ENCODE measurements at regions not wholly inside any gene's neighbourhood (a gene's known extent, or its start where the extent isn't known, plus 50 kb on each side); places are given as distances from the start of the nearest gene placed in this dataset.

GRCh38 chr5:173791878-173792277 is 96.3 kb upstream of the CPEB4 start:
- Histone ChIP-seq H3K4me1 (ENCODE audit: control insufficient read depth, insufficient read depth, low read length) (no peaks in the 10 kb centered on the region), H3K27ac (ENCODE audit: low read length) (no peak overlapping the region), H3K27me3 (ENCODE audit: control insufficient read depth, insufficient read depth, low read length) (no peaks in the 10 kb centered on the region), H3K9me3 (ENCODE audit: control insufficient read depth, insufficient read depth, low read depth, low read length) (no peaks in the 10 kb centered on the region), H3K36me3 (ENCODE audit: control insufficient read depth, insufficient read depth, low read length) (no peaks in the 10 kb centered on the region), H3K4me3 (ENCODE audit: low read depth in 2 of 2, low read length in 2 of 2) (no peak overlapping the region)
- ChIA-PET POLR2A (interaction anchor here (0.6 kb wide), 1 partner anchor 26 kb away, joined by 4 read pairs; no protein-coding TSS in a partner anchor), CTCF (no interaction called here)
- no TSS peak for BruUV-seq (replicated peaks)
- intact Hi-C loops (cut with micrococcal nuclease; ENCODE audit: unreplicated experiment) (no loop called here), in situ Hi-C loops (cut with HindIII; ENCODE audit: low pct_unique_long_range_greater_than_20kb, low sequenced_read_pairs) (no loop called here)
- no peak for DNase-seq (ENCODE audit: low read depth, low spot score)
- TF ChIP-seq, protein P1, sequence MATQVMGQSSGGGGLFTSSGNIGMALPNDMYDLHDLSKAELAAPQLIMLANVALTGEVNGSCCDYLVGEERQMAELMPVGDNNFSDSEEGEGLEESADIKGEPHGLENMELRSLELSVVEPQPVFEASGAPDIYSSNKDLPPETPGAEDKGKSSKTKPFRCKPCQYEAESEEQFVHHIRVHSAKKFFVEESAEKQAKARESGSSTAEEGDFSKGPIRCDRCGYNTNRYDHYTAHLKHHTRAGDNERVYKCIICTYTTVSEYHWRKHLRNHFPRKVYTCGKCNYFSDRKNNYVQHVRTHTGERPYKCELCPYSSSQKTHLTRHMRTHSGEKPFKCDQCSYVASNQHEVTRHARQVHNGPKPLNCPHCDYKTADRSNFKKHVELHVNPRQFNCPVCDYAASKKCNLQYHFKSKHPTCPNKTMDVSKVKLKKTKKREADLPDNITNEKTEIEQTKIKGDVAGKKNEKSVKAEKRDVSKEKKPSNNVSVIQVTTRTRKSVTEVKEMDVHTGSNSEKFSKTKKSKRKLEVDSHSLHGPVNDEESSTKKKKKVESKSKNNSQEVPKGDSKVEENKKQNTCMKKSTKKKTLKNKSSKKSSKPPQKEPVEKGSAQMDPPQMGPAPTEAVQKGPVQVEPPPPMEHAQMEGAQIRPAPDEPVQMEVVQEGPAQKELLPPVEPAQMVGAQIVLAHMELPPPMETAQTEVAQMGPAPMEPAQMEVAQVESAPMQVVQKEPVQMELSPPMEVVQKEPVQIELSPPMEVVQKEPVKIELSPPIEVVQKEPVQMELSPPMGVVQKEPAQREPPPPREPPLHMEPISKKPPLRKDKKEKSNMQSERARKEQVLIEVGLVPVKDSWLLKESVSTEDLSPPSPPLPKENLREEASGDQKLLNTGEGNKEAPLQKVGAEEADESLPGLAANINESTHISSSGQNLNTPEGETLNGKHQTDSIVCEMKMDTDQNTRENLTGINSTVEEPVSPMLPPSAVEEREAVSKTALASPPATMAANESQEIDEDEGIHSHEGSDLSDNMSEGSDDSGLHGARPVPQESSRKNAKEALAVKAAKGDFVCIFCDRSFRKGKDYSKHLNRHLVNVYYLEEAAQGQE (IDR thresholded peaks at IDR 0.05; ENCODE audit: insufficient read depth in 1 of 2, low read depth in 2 of 2, low read length in 1 of 2) = no peak
- TF ChIP-seq POLR2AphosphoS5 (IDR thresholded peaks at IDR 0.05; ENCODE audit: low read depth, low read length) (no peak), TCF7L2 (IDR thresholded peaks at IDR 0.05; ENCODE audit: low read depth, low read length) (no peak), SIN3A (IDR thresholded peaks at IDR 0.05; ENCODE audit: borderline replicate concordance, insufficient read depth, low read depth, low read length) (no peak)
- TF ChIP-seq, protein P2, sequence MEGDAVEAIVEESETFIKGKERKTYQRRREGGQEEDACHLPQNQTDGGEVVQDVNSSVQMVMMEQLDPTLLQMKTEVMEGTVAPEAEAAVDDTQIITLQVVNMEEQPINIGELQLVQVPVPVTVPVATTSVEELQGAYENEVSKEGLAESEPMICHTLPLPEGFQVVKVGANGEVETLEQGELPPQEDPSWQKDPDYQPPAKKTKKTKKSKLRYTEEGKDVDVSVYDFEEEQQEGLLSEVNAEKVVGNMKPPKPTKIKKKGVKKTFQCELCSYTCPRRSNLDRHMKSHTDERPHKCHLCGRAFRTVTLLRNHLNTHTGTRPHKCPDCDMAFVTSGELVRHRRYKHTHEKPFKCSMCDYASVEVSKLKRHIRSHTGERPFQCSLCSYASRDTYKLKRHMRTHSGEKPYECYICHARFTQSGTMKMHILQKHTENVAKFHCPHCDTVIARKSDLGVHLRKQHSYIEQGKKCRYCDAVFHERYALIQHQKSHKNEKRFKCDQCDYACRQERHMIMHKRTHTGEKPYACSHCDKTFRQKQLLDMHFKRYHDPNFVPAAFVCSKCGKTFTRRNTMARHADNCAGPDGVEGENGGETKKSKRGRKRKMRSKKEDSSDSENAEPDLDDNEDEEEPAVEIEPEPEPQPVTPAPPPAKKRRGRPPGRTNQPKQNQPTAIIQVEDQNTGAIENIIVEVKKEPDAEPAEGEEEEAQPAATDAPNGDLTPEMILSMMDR (IDR thresholded peaks at IDR 0.05) = no peak
- ATAC-seq = no peak

DNA sequence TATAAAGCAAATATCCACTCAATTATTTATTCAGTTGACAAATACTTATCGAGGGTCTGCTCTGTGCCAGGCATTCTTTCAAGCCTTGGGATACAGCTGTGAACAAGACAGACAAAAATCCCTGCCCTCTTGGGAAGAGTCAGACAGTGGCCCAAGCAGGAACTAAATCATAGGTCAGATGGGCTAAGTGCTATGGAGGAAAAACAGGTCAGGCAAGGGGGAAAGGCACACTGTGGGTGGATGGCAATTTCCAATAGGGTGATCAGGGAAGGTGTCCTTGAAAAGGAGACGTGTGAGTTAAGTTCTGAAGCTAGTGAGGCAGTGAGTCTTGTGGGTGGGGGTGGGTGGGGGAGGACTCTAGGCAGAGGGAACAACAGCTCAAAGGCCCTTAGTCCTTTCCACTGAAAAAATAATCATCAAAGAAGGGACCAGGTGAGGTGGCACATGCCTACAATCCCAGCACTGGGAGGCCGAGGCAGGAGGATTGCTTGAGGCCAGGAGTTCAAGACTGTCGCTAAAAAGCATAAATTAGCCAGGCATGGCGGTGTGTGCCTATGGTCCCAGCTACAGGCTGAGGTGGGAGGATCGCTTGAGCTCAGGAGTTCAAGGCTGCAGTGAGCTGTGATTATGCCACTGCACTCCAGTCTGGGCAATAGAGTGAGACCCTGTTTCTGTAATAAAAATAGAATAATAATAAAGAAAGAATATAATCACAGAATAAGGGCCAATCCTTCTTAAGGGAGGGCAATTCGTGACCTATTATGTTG is 95.2 kb upstream of the CPEB4 start:
- no peaks in the 10 kb centered on the region for H3K27me3 ChIP-seq (ENCODE audit: control insufficient read depth, insufficient read depth, low read length)
- no peaks in the 10 kb centered on the region for H3K9me3 ChIP-seq (ENCODE audit: control insufficient read depth, insufficient read depth, low read depth, low read length)
- no peaks in the 10 kb centered on the region for H3K4me1 ChIP-seq (ENCODE audit: control insufficient read depth, insufficient read depth, low read length)
- intact Hi-C loops (cut with micrococcal nuclease; ENCODE audit: unreplicated experiment) = no loop called here
- no peak overlapping the region for H3K27ac ChIP-seq (ENCODE audit: low read length)
- CTCF ChIA-PET = no interaction called here
- no peak overlapping the region for H3K4me3 ChIP-seq (ENCODE audit: low read depth in 2 of 2, low read length in 2 of 2)
- TF ChIP-seq, protein P2 (IDR thresholded peaks at IDR 0.05) = no peak
- TF ChIP-seq POLR2AphosphoS5 (IDR thresholded peaks at IDR 0.05; ENCODE audit: low read depth, low read length) = no peak
- TF ChIP-seq SIN3A (IDR thresholded peaks at IDR 0.05; ENCODE audit: borderline replicate concordance, insufficient read depth, low read depth, low read length) = no peak
- TF ChIP-seq, protein P1 (IDR thresholded peaks at IDR 0.05; ENCODE audit: insufficient read depth in 1 of 2, low read depth in 2 of 2, low read length in 1 of 2) = no peak
- TF ChIP-seq TCF7L2 (IDR thresholded peaks at IDR 0.05; ENCODE audit: low read depth, low read length) = no peak
- DNase-seq (ENCODE audit: low read depth, low spot score) (no peak), ATAC-seq (no peak)
- no TSS peak for BruUV-seq (replicated peaks)
- no peaks in the 10 kb centered on the region for H3K36me3 ChIP-seq (ENCODE audit: control insufficient read depth, insufficient read depth, low read length)
- POLR2A ChIA-PET = no interaction called here
- in situ Hi-C loops (cut with HindIII; ENCODE audit: low pct_unique_long_range_greater_than_20kb, low sequenced_read_pairs) = no loop called here
